KMS-11 (cell line): ENCODE measurements at regions not wholly inside any gene's neighbourhood (a gene's known extent, or its start where the extent isn't known, plus 50 kb on each side); places are given as distances from the start of the nearest gene placed in this dataset.

ENCODE experiments used
- H2AFZ ChIP-seq: fragments of 200-600 bp; sonication (generic); 2 replicates; pipeline ENCODE4 v1.6.1; 2016; ENCODE audit warnings: antibody characterized with exemption, mixed run types, low read depth
- H3K27ac ChIP-seq: fragments of 200-600 bp; sonication (generic); 2 replicates; pipeline ENCODE4 v1.6.1; 2016; ENCODE audit warnings: mild to moderate bottlenecking, mixed run types
- H3K27me3 ChIP-seq: fragments of 200-600 bp; sonication (generic); 2 replicates; pipeline ENCODE4 v1.6.1; 2017; ENCODE audit warnings: mild to moderate bottlenecking, low read depth, mixed run types, moderate library complexity; ENCODE audit not compliant: insufficient read depth
- H3K36me3 ChIP-seq: fragments of 200-600 bp; sonication (generic); 2 replicates; pipeline ENCODE4 v1.6.1; 2017; ENCODE audit warnings: mild to moderate bottlenecking, mixed run types; ENCODE audit not compliant: insufficient read depth
- H3K4me1 ChIP-seq: fragments of 200-600 bp; sonication (generic); 2 replicates; pipeline ENCODE4 v1.6.1; 2016; ENCODE audit warnings: mild to moderate bottlenecking, low read depth, mixed run types; ENCODE audit not compliant: poor library complexity, severe bottlenecking
- H3K4me2 ChIP-seq: fragments of 200-600 bp; sonication (generic); 2 replicates; pipeline ENCODE4 v1.7.0; 2016; ENCODE audit warnings: mild to moderate bottlenecking, mixed run types
- H3K4me3 ChIP-seq: fragments of 200-600 bp; sonication (generic); IDR thresholded peaks from 2 replicates; pipeline ENCODE4 v1.6.1; 2017; ENCODE audit warnings: low read depth, low read length, mixed read lengths; ENCODE audit not compliant: insufficient read depth
- H3K79me2 ChIP-seq: fragments of 200-600 bp; sonication (generic); 2 replicates; pipeline ENCODE4 v1.6.1; 2016; ENCODE audit warnings: low read depth, mixed run types; ENCODE audit not compliant: insufficient read depth
- H3K9ac ChIP-seq: fragments of 200-600 bp; sonication (generic); 2 replicates; pipeline ENCODE4 v1.6.1; 2016; ENCODE audit warnings: mild to moderate bottlenecking, mixed run types
- H4K20me1 ChIP-seq: fragments of 200-600 bp; sonication (generic); 2 replicates; pipeline ENCODE4 v1.6.1; 2016; ENCODE audit warnings: mild to moderate bottlenecking, mixed run types; ENCODE audit not compliant: insufficient read depth
- CTCF ChIP-seq: fragments of 200-600 bp; sonication (generic); conservative IDR thresholded peaks from 2 replicates; pipeline ENCODE4 v1.6.1; 2017; ENCODE audit warnings: low read depth, mild to moderate bottlenecking, antibody characterized with exemption, low read length, moderate library complexity, mixed read lengths

GRCh38 chr4:128388796-128389195 is 101.2 kb upstream of the PGRMC2 start:
- Histone ChIP-seq H3K27me3 (no peaks in the 10 kb centered on the region), H3K4me1 (peaks cover 66% of the 10 kb centered on the region), H3K27ac (no peak overlapping the region), H2AFZ (no peak overlapping the region), H3K36me3 (no peaks in the 10 kb centered on the region), H3K9ac (no peak overlapping the region), H3K79me2 (no peaks in the 10 kb centered on the region), H3K4me3 (no peak overlapping the region), H3K4me2 (no peak overlapping the region), H4K20me1 (no peaks in the 10 kb centered on the region)
- no peak for TF ChIP-seq CTCF

GRCh38 chr4:128388352-128388630 is 100.7 kb upstream of the PGRMC2 start:
- no peaks in the 10 kb centered on the region for H3K36me3 ChIP-seq
- H3K4me3 ChIP-seq = no peak overlapping the region
- peaks cover 61% of the 10 kb centered on the region for H3K4me1 ChIP-seq
- no peaks in the 10 kb centered on the region for H4K20me1 ChIP-seq
- H3K4me2 ChIP-seq = no peak overlapping the region
- no peaks in the 10 kb centered on the region for H3K27me3 ChIP-seq
- TF ChIP-seq CTCF = no peak
- H3K79me2 ChIP-seq = no peaks in the 10 kb centered on the region
- H3K9ac ChIP-seq = no peak overlapping the region
- no peak overlapping the region for H2AFZ ChIP-seq
- no peak overlapping the region for H3K27ac ChIP-seq

GRCh38 chr4:128387600-128388351 is 100.2 kb upstream of the PGRMC2 start:
- Histone ChIP-seq H3K36me3 (no peaks in the 10 kb centered on the region), H3K9ac (no peak overlapping the region), H3K4me2 (no peak overlapping the region), H2AFZ (no peak overlapping the region), H3K4me3 (no peak overlapping the region), H3K79me2 (no peaks in the 10 kb centered on the region), H3K27ac (no peak overlapping the region), H4K20me1 (no peaks in the 10 kb centered on the region), H3K27me3 (no peaks in the 10 kb centered on the region), H3K4me1 (peaks cover 56% of the 10 kb centered on the region)
- TF ChIP-seq CTCF = no peak

GRCh38 chr4:128386761-128387599 is 99.4 kb upstream of the PGRMC2 start:
- Histone ChIP-seq H4K20me1 (no peaks in the 10 kb centered on the region), H3K4me1 (peaks cover 48% of the 10 kb centered on the region), H3K79me2 (no peaks in the 10 kb centered on the region), H3K9ac (no peak overlapping the region), H2AFZ (0 out of 2 replicates have a peak overlapping the region, but pooled peaks have one; percentile 30), H3K27ac (no peak overlapping the region), H3K36me3 (no peaks in the 10 kb centered on the region), H3K4me2 (no peak overlapping the region), H3K4me3 (no peak overlapping the region), H3K27me3 (no peaks in the 10 kb centered on the region)
- no peak for TF ChIP-seq CTCF
